ENCODE measurements at regions not wholly inside any gene's neighbourhood (a gene's known extent, or its start where the extent isn't known, plus 50 kb on each side); places are given as distances from the start of the nearest gene placed in this dataset.

DNA sequence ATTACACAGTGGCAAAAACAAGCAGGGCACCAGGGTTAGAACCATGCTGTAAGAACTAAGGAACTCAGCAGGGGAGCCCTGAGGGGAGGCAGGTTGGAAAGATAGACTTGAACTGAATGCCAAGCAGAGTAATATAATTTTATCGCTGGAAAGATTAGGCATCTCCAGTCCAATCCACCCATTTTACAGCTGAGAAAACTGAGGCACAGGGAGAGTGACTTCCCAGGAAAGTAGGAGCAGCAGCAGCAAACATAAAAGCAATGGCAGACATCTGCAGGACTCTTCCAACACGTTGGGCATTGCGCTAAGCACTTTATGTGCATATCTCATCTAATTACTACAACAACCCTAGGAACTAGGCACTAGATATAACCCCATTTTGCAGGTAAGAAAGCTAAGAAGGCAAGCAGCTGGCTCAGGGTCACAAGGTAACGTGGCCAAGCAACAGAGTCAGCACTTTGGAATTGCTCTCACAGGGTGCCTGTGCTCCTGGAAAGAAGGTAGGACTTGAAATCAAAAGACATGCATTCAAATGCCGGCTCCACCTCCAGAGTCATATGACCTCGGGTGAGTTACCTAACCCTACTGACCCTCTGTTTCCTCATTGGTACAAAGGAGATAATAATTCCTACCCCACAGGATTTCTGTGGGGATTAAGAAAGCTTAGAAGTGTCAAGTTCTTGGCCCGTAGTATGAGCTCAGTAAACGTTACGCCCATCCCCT, 215.3 kb downstream of the BARX2 start:
- TF ChIP-seq, protein P1, sequence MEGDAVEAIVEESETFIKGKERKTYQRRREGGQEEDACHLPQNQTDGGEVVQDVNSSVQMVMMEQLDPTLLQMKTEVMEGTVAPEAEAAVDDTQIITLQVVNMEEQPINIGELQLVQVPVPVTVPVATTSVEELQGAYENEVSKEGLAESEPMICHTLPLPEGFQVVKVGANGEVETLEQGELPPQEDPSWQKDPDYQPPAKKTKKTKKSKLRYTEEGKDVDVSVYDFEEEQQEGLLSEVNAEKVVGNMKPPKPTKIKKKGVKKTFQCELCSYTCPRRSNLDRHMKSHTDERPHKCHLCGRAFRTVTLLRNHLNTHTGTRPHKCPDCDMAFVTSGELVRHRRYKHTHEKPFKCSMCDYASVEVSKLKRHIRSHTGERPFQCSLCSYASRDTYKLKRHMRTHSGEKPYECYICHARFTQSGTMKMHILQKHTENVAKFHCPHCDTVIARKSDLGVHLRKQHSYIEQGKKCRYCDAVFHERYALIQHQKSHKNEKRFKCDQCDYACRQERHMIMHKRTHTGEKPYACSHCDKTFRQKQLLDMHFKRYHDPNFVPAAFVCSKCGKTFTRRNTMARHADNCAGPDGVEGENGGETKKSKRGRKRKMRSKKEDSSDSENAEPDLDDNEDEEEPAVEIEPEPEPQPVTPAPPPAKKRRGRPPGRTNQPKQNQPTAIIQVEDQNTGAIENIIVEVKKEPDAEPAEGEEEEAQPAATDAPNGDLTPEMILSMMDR (conservative IDR thresholded peaks at IDR 0.05) = no peak
- H3K27ac ChIP-seq = no peak overlapping the region

DNA sequence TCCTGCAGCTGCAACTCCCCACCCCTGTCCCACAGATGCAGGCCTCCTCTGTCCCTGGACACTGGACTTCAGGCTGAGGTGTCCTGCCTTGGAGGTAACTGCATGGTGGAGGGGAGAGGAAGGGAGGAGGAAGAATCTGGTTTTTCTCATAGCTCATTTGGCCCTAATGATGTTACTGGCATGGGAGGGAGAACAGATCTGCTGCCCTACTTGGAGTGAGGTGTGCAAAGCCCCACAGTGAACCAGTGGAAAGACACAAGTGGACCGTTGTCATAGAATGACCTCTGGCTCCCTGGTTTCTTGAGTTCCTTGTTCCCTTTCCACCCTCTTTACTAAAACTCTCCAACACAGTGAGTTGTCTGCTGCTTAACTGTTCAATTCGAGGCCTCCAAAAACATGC, 215.9 kb downstream of the BARX2 start:
- TF ChIP-seq, protein P1 (conservative IDR thresholded peaks at IDR 0.05) = no peak
- H3K27ac ChIP-seq = no peak overlapping the region

DNA sequence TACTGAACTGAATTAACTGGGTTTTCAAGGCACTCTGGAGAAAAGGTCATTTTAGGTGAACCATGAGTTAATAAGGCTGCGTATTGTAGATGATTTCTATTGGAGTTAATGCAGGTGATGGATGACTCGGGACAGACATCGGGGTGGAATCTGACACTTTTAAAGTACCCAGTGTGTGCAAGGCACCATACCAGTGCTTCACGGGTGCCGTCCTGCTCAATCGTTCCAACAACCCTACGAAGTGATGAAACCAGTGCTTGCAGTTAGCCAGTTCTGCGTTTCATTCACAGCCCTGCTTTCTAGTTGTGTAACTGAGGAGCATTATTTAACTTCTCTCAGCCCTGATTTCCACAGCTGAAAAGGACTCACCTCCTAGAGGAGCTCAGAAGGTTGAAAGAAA, 216.5 kb downstream of the BARX2 start:
- H3K27ac ChIP-seq = peak overlapping the region; percentile 63

DNA sequence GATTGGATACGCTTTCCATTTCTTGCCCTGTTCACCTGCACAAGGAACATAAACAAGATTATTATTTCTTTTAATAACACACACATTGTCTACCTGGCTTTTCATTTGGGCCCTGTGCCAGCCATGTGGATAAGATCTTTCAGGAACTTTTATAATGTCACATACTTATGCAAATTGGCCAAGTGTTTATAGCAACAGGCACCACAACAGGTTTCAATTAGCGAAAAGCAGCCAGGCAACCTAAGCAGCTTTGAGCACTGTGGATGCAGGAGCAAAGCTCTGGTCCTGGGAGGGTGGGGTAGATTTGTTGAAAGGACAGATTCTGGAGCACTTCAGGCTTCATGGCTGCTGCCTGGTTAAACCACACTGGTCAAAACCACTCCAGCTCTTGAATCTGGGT, 217.4 kb downstream of the BARX2 start:
- peak overlapping the region; percentile 63 for H3K27ac ChIP-seq
- TF ChIP-seq, protein P1 (conservative IDR thresholded peaks at IDR 0.05) = no peak

More for the DNA sequence above, 216.5 kb downstream of the BARX2 start:
- TF ChIP-seq, protein P1 (conservative IDR thresholded peaks at IDR 0.05) = no peak

DNA sequence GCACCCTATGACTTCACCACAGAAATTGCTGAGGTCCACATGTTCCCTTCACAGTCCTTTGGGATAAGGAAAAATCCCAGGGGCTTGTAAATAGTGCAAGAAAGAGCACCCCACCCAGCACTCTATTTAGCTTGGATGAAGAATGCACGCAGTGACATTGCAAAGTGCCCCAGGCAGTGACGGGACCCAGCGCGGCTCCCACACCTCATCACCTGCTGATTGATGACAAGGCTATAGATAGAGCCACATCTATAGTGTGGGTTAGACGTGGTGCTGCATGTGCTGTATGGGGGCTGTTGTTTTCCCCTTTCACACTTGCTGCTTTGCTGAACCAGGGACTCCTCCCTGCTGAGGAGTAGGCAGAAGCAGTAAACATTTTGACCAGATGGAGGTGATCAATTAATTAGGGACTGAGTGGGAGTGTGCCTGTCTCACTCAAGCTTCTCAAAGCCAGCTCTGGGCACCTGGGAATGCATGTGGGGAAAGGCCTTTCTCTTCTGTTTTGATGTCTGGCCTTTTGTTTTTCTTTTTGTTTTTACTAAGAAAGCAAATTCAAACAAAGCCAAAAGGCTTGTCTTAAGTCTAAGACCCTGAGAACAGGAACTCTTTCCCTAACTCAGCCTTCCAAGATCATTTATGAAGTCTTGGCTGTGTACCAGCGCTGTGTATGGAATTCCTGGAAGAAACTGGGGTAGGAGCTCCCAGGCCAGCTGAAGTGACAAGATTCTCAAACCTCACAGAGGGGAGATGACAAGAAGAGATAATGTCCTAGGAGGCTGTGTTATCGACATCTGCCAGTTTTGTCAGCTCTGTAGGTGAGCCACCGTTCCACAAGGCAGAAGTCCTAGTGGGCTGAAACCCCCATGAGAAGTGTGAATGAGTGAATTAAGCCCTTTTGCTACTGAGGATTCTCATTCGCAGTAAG, 219.7 kb downstream of the BARX2 start:
- H3K27ac ChIP-seq = no peak overlapping the region
- TF ChIP-seq, protein P1 (conservative IDR thresholded peaks at IDR 0.05) = no peak

DNA sequence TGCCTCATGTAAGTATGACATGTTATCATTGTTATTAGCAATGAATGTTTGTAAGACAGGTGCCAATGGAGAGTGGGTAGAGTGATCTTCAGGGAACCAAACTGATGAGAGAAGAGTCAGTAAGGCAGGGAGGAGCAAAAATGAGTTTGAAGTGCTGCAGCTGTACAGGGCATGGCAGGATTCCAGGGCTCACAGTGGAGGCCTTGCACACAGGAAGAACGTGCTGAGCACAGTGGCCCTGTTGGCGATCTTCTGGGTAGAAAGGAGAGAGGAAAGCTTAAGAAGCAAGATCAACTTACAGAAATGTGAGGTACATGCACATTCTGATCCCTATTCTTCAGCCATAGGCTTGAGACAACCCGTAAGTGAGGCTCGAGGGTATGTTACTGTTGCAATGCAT, 219.3 kb upstream of the TMEM45B start:
- TF ChIP-seq, protein P1 (conservative IDR thresholded peaks at IDR 0.05) = no peak
- H3K27ac ChIP-seq = no peak overlapping the region

DNA sequence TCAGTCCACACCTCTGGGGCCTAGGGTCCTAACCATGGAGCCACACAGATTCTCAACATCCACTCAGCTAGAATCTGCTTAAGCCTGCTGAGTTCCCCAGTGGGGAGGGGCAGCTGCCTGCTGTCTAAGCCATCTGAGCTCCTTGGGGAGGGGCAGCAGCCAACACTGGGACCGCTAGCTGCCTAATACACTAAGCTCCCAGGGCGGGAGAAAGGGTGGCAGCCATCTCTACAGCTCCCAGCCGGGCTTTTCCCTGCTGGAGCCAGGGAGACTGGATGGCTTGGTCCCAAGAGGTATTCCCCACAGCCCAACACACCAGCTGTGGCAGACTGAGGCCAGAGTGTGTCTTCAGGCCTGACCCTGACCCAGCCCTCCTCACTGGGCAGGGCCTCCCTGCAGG, 217.3 kb upstream of the TMEM45B start:
- TF ChIP-seq, protein P1 (conservative IDR thresholded peaks at IDR 0.05) = no peak
- no peak overlapping the region for H3K27ac ChIP-seq

Measured in VCaP (cell line).